GM19468 (cell line): ENCODE measurements at regions not wholly inside any gene's neighbourhood (a gene's known extent, or its start where the extent isn't known, plus 50 kb on each side); places are given as distances from the start of the nearest gene placed in this dataset.

Experiments
- ATAC-seq: cut with Tn5 transposase; IDR thresholded peaks from one replicate; pipeline ENCODE4 v1.9.1; 2021; ENCODE audit warnings: mild to moderate bottlenecking, moderate library complexity, moderate number of reproducible peaks; ENCODE audit not compliant: unreplicated experiment; ENCODE audit errors: extremely low read depth

DNA sequence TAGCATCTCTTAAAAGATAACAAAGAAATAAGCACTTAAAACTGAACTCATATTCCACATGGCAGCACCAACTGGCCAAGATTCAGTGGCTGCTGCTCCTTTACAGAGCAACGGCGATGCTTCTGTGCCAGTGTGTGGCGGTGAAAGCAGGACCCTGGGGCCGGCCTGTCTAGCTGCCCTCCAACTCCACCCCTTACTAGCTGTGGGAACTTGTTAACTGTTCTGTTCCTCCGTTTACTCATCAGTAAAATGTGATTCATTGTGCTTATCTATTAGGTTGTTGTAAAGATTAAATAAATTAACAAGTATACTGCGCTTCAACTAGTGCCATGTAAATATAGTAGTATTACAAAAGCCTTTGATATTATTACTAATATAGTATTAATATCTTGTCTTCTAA is 133.2 kb downstream of the GDAP2 start:
- ATAC-seq: no peak

DNA sequence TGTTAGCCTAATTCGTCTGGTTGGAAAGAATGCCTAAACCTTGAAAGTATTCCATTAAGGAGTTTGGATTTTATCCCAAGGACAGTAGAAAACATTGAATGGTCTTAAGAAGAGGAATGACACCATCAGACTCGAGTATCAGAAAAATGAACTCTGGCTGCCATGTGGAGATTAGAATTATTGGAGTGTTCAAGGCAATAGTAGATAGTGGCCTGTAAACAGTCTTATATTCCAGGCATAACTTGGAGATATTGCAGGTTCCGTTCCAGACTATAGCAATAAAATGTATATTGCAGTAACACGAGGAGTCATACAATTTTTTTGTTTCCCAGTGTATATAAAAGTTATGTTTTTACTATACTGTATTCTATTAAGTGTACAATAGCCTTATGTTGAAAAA is 130.9 kb downstream of the GDAP2 start:
- no peak for ATAC-seq

- ATAC-seq: no peak
These were observed 126.7 kb downstream of the GDAP2 start for GRCh38 chr1:117802531-117803257.

GRCh38 chr1:117803318-117803717 is 126.1 kb downstream of the GDAP2 start:
- ATAC-seq: no peak

GRCh38 chr1:117809764-117810163 is 119.7 kb downstream of the GDAP2 start:
- ATAC-seq: no peak

DNA sequence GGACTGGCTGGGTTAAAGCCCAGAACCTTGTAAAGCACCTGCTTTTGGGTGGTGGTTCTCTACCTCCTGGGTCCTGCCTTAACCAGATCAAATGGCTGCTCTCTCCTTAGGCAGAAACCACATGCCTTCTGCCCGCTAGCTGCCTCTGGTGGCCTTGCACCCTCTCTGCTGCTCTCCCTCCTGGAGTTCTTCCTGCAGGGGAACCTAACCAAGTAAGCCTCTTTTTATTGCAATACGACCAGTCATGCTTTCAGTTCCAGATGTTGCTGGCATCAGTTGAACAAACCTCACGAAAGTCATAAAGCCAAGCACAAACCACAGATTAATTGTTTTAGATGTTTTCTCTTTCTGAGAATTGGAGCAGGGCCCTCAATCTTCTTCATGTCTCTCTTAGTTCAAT is 118.9 kb downstream of the GDAP2 start:
- ATAC-seq: no peak

GRCh38 chr1:117812869-117813511 is 116.4 kb downstream of the GDAP2 start:
- no peak for ATAC-seq
